GM19468 (cell line): ENCODE measurements at regions not wholly inside any gene's neighbourhood (a gene's known extent, or its start where the extent isn't known, plus 50 kb on each side); places are given as distances from the start of the nearest gene placed in this dataset.

ENCODE experiments used
- ATAC-seq: cut with Tn5 transposase; IDR thresholded peaks from one replicate; pipeline ENCODE4 v1.9.1; 2021; ENCODE audit warnings: mild to moderate bottlenecking, moderate library complexity, moderate number of reproducible peaks; ENCODE audit not compliant: unreplicated experiment; ENCODE audit errors: extremely low read depth

DNA sequence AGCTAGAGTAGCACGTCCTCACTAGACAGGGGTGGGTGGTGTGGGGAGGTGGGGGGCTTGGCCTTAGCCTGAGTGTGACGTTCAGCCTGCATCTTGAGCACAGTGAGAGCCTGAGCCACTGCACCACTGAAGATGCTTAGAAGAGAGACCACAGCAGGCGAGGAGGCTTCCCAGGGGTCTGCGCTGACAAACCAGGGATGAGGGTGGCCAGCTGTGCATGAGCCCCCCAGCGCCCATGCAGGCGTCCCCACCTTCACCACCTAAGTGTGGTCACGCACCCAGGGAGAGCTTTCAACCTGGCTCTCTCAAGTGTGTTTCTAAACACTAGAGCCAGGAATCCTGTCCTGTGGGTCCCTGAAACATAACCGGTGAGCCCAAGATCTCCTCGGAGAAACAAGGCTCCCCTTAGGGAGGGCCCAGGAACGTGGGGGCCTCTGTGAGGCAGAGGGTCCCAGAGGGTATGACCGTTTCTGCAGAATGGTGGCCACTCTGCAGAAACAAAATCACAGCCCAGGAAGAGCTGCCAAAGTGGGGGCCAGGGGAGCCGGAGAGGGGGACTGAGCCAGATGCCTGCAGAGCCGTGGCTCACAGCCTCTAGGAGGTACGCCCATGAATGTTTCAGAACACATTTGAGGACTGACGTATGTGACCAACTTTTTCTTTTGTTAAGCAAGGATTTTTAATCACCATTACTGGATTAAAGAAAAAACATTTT lies 85.2 kb upstream of the INSIG1 start:
- ATAC-seq, result no peak

DNA sequence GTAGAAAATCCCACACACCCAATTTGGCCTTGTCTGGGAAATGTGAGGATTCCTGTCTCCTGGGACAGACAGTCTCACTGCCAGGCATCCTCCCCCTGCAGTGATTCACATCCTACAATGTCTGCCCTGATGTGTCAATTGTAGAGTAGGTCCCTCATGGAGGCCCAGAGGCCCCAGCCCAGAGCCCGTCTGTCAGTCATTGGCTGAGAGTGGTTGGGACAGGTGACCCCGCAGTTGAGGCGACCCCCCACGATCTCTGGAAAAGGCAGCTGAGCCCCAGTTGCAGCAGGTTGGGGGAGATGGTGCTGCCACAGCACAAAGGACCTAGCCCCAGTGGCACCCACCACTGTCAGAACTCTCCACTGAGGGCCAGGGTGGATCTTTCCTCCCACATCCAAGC lies 84.3 kb upstream of the INSIG1 start:
- no peak for ATAC-seq

DNA sequence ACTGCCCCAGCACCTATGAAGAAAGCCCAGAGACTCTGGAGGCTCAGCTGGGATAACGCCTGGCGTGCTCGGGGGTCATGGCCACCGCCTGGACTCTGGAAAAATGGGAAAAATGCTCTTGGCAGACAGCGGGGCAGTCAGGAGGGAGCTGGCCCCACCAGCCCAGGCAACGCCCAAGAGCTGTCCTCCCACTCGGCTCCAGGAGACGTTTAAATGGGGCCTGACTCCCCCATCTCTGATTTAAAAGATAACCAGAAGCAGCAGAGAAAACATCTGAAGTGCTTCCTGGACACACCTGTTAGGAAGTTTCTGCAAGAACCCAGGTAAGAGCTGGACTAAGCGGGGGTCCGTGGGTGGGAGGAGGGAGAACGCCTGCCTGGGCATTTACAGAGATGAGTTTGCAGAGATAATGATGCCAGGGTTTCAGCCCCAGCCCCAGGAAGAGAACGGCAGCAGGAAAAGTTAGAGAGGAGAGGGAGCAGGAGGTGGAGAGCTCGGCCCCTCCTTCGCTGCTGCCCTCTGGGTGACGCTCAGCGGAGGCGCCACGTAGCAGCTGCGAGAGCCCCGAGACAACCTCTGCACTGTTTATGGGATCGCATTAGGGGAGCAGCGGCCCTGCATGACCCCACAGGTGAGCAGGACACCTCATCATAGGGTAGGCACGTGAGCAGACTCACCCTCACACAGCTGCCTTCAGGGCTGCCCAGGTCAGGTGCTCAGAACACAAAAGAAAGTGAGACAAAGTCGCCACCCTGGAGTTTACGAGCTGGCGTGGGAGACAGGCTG lies 83.5 kb upstream of the INSIG1 start:
- no peak for ATAC-seq

GRCh38 chr7:155215576-155216325 lies 81.9 kb upstream of the INSIG1 start:
- no peak for ATAC-seq

DNA sequence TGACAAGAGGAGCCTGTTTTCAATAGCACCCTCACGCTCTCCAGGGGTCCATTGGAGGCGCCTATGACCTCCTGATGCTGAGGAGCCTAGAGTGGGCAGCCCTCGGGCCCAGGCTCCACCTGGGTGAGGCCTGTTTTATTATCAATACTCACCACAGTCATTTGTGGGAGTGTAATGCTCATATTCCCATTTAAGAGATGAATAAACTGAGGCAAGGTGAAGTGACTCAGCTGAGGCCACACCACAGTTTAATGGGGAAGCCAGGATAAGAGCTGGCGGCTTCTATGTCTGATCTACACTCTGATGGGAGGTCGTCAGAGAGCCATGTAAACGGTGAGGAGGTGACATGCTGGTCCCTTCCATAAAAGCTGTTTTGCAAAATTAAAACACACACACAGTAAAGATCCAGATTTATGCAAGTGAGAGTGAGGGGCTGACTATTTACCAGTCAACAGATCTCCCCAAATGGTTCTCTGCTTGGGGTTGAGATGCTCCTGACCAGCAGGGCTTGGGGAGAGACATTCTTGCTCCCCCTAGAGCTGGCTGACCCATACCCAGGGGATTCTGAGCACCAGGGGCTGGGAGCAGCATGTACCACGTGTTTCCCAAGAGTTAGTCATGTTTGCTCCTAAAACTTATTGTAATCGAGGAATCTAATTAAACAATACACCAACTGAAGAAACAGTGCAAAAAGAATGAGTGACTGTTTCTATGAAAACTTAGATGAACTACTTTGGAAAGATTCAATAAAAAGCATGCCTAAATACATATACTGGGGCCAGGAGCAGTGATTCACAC lies 81.0 kb upstream of the INSIG1 start:
- ATAC-seq, result no peak

DNA sequence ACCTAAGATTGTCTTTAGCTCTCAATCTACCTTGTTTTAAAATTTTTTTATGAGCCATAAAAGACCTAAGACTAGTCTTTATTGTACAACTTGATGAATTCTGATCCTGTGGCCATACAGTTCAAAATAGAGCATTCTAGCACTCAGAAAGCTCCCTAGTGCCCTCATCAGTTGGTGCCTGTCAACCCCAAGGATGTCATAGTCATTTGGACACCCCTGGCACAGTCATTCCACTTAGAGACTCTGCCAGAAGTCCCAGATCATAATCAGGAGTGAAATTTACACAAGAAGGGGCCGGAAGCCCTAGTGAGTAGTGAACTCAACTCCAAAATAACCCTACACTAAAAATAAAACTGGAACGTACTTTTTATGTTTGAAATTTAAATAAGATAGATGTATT lies 80.0 kb upstream of the INSIG1 start:
- no peak for ATAC-seq

DNA sequence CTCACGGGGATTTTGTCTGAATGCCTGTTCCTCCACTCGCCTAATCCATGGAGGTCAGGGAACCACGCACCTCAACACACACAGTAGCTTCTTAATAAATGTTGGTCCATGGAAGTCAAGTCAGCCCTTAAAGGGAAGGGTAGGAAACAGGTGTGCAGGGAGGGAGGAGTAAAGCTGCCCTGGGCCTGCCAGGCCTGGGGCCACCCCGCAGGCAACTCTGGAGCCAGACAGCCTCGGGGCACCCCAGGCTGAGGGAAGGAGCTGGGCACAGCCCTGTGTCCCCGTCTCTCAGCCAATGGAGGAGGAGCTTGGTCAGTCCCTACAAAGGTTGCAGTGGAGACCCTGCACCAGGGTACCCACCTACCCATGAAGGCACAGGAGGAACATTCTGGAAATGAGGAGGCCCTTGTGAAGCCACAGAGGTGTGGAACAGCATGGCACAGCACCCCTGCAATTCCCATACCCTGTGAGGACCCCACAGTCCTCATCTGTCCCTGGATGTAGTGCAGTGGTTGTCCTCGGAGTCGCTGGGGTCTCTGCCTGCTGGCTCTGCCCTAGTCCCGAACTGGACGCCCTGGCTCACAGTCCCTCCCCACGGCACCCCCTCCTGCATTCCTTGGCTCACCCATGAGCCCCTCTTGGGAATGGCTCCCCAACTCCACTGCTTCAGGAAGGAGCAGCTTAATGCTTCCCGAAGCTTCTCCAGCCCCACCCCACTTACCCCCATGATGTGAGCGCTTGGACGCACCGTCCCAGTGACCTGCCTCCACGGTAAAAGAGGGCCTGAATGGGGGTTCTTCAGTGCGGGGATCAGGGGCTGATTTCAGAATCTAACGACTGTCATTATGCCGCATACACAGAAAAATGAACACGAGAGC lies 79.2 kb upstream of the INSIG1 start:
- no peak for ATAC-seq

DNA sequence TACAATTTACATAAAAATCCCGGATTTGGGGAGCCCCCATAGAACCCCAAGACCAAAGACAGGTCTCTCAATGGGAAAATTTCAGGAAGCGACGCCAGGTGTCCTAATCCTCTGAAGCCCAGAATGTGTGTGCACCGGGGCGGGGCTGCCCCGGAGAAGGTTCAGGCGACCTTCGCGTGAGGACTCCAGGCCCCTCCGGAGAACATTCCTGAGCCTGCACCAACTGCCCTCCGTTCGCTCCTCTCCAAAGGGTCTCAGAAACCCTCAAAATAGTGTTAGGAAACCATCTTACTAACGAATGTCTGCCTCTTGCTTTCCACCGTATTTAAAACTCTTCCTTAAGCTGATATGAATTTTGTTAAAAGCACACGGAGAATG lies 78.5 kb upstream of the INSIG1 start:
- no peak for ATAC-seq

GRCh38 chr7:155219947-155220769 lies 77.5 kb upstream of the INSIG1 start:
- no peak for ATAC-seq

- no peak for ATAC-seq
Observed at GRCh38 chr7:155220903-155221302, 76.8 kb upstream of the INSIG1 start.

GRCh38 chr7:155221547-155221946 lies 76.1 kb upstream of the INSIG1 start:
- no peak for ATAC-seq

- no peak for ATAC-seq
Observed at GRCh38 chr7:155222061-155222460, 75.6 kb upstream of the INSIG1 start.

DNA sequence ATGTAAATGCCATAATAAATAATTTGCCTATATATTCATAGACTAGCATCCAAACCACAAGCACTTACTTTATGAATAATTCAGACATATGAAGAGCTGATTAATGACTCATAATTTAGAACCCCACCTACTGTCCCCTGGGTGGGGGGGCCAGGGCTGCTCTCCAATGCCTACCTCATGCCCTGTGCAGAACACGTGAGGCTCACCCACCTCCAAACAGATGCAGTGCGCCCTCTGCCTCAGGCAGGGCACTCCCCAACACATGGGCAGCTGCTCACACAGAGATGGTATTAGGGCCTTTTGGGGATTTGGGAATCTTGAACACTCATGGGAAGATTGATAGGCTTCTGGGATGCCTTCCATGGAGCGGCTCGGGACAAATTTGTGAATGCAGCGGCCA lies 75.1 kb upstream of the INSIG1 start:
- no peak for ATAC-seq

- no peak for ATAC-seq
Observed at GRCh38 chr7:155223021-155223420, 74.7 kb upstream of the INSIG1 start.

DNA sequence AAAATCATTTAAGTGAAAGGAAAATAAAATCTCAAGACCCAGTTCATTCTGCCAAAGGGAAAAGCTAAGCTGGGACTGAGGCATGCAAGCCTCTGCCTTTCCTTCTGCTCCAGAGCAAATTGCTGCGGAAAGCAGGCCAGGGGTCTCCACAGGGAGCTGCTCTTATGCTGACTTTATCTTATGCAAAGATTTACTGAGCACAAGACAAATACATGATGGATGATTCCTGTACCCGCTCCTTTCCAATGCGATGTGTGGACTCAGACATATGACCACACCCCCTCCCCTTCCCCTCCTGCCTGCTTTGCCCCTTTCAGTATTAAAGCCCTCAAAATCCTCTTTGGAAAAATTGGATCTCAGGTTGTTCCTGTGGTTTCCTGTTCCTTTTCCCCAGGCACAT lies 74.2 kb upstream of the INSIG1 start:
- ATAC-seq, result no peak

DNA sequence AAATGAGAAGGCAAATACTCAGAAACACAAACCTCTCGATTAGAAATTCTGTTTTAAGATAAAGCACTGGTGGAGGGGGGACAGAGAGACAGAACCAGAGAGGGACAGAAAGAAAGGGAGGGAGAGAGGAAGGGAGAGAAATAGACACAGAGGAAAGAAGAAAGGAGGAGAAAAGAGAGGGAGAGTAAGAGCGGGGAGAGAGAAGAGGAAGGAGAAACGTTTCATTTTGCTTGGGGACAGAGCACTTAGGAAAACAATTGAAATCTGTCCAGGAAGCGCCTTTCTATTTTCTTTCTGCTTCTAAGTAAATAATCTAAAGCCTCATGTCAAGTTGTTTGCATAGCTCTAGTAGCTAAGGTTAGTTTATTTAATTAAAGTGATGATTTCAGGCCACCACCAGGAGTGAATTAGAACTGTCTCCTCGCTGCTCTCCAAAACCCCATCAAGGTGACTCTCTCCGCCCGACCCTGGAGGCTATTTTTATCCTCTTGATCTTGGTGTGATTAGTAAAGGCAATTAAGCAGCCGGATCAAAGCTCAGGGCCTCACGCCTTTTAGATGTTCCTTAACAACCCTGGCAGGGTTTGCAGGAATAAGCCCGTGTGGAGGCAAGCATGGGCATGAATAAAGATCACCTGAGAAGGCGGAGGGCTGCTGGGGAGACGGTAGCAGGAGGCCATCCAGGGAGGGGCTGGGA lies 73.4 kb upstream of the INSIG1 start:
- ATAC-seq, result no peak

DNA sequence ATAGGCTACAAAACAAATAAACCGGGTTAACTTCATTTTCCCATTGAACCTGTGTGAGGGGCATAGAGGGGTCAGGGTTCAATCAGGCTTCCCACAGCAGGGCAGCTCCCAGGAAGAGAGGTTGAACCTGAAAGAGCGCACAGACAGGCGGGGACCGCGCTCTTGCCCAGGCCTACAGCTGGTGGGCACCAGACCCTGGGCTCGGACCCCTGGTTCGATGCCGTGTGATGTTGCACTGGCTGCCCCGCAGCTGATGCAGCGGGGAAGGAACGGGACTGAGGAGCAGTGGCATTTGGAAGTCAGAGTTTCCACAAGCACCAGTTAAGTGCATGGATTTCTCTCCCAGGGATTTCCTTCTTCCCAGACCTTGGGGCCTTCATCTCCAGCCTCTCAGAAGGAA lies 72.6 kb upstream of the INSIG1 start:
- ATAC-seq, result no peak

DNA sequence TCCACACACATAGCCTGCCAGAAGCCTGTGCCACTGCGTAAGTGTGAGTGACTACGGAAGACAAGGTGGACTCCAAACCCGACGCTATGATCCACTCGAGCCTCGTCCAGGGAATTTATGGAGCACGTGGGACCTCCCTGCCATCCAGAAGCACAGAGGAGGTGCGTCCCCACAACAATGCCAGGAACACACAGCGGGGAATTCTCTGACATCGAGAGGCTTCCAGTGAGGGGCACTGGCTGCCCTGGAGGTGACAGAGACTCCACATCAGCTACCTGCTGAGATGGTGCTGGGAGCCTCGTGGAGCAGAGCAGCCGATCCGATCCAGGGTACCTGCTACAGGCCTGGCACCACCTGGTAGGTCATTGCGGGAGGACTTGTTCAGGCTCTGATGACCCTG lies 72.2 kb upstream of the INSIG1 start:
- no peak for ATAC-seq
